ENCODE measurements at regions not wholly inside any gene's neighbourhood (a gene's known extent, or its start where the extent isn't known, plus 50 kb on each side); places are given as distances from the start of the nearest gene placed in this dataset.

- no peak for TF ChIP-seq CTCF (conservative IDR thresholded peaks at IDR 0.05; ENCODE audit: low read length)
- TF ChIP-seq EZH2phosphoT487 (IDR thresholded peaks at IDR 0.05; ENCODE audit: borderline replicate concordance, low read depth, low read length): no peak
These were observed 290.4 kb downstream of the TMEM167A start for GRCh38 chr5:82786748-82787147.
